ENCODE measurements at regions not wholly inside any gene's neighbourhood (a gene's known extent, or its start where the extent isn't known, plus 50 kb on each side); places are given as distances from the start of the nearest gene placed in this dataset.
"Not testable (repeated sequence)": the region's sequence is repeated elsewhere in the genome, so short reads cannot be mapped to it uniquely, and the experiment has no call there.

- no peak for DNase-seq
- Histone ChIP-seq H3K4me1 (ENCODE audit: control insufficient read depth, insufficient read depth, low read length, poor library complexity, severe bottlenecking) (no peaks in the 10 kb centered on the region), H3K36me3 (ENCODE audit: control insufficient read depth, insufficient read depth, low read length) (no peaks in the 10 kb centered on the region), H3K27ac (ENCODE audit: insufficient read depth, low read length, poor library complexity, severe bottlenecking) (no peak overlapping the region), H3K9me3 (ENCODE audit: control insufficient read depth in 2 of 2, low read length in 2 of 2) (peaks cover 0 to 2% of the 10 kb centered on the region in 2 experiments), H3K4me3 (ENCODE audit: low read depth, low read length) (no peak overlapping the region), H3K27me3 (ENCODE audit: control insufficient read depth, insufficient read depth, low read length) (no peaks in the 10 kb centered on the region)
- no peaks in the 10 kb centered on the region for H3K4me1 Mint-ChIP-seq
- H3K27ac Mint-ChIP-seq: no peak overlapping the region
- H3K36me3 Mint-ChIP-seq: no peaks in the 10 kb centered on the region
- no peak for ATAC-seq (ENCODE audit: low read depth in 2 of 2)
- H3K9me3 Mint-ChIP-seq: peaks cover 0 to 4% (median 0%) of the 10 kb centered on the region in 7 donors
- H3K4me3 Mint-ChIP-seq: no peak overlapping the region
- H3K27me3 Mint-ChIP-seq: peaks cover 12% of the 10 kb centered on the region
Observed at GRCh38 chr2:65767946-65768345, 335.5 kb upstream of the SPRED2 start.

GRCh38 chr2:65766768-65767267 lies 334.4 kb upstream of the SPRED2 start:
- Histone ChIP-seq H3K4me3 (ENCODE audit: low read depth, low read length) (no peak overlapping the region), H3K9me3 (ENCODE audit: control insufficient read depth in 2 of 2, low read length in 2 of 2) (peaks cover 0 to 2% of the 10 kb centered on the region in 2 experiments), H3K27me3 (ENCODE audit: control insufficient read depth, insufficient read depth, low read length) (no peaks in the 10 kb centered on the region), H3K27ac (ENCODE audit: insufficient read depth, low read length, poor library complexity, severe bottlenecking) (no peak overlapping the region), H3K4me1 (ENCODE audit: control insufficient read depth, insufficient read depth, low read length, poor library complexity, severe bottlenecking) (no peaks in the 10 kb centered on the region), H3K36me3 (ENCODE audit: control insufficient read depth, insufficient read depth, low read length) (no peaks in the 10 kb centered on the region)
- Mint-ChIP-seq H3K9me3 (peaks cover 0 to 4% (median 0%) of the 10 kb centered on the region in 7 donors), H3K4me3 (no peak overlapping the region), H3K4me1 (no peaks in the 10 kb centered on the region), H3K27ac (no peak overlapping the region), H3K27me3 (peaks cover 8% of the 10 kb centered on the region), H3K36me3 (no peaks in the 10 kb centered on the region)
- DNase-seq (no peak), ATAC-seq (ENCODE audit: low read depth in 2 of 2) (no peak)

- DNase-seq (no peak), ATAC-seq (ENCODE audit: low read depth in 2 of 2) (no peak)
- no peak overlapping the region for H3K27ac ChIP-seq (ENCODE audit: insufficient read depth, low read length, poor library complexity, severe bottlenecking)
- Mint-ChIP-seq H3K27ac (no peak overlapping the region), H3K36me3 (no peaks in the 10 kb centered on the region), H3K27me3 (peaks cover 5% of the 10 kb centered on the region), H3K4me1 (no peaks in the 10 kb centered on the region), H3K4me3 (no peak overlapping the region), H3K9me3 (peaks cover 0 to 3% (median 0%) of the 10 kb centered on the region in 7 donors)
- H3K27me3 ChIP-seq (ENCODE audit: control insufficient read depth, insufficient read depth, low read length): no peaks in the 10 kb centered on the region
- no peaks in the 10 kb centered on the region for H3K4me1 ChIP-seq (ENCODE audit: control insufficient read depth, insufficient read depth, low read length, poor library complexity, severe bottlenecking)
- H3K9me3 ChIP-seq (ENCODE audit: control insufficient read depth in 2 of 2, low read length in 2 of 2): peaks cover 0 to 2% of the 10 kb centered on the region in 2 experiments
- H3K4me3 ChIP-seq (ENCODE audit: low read depth, low read length): no peak overlapping the region
- no peaks in the 10 kb centered on the region for H3K36me3 ChIP-seq (ENCODE audit: control insufficient read depth, insufficient read depth, low read length)
Observed at GRCh38 chr2:65765376-65765775, 333.0 kb upstream of the SPRED2 start.

- peaks cover 0 to 12% (median 2%) of the 10 kb centered on the region in 7 donors for H3K9me3 Mint-ChIP-seq
Observed at GRCh38 chr2:65762068-65762467, 329.7 kb upstream of the SPRED2 start.

GRCh38 chr2:65754219-65754618 lies 321.8 kb upstream of the SPRED2 start:
- H3K4me3 Mint-ChIP-seq: no peak overlapping the region
- Histone ChIP-seq H3K27me3 (ENCODE audit: control insufficient read depth, insufficient read depth, low read length) (no peaks in the 10 kb centered on the region), H3K27ac (ENCODE audit: insufficient read depth, low read length, poor library complexity, severe bottlenecking) (no peak overlapping the region), H3K4me3 (ENCODE audit: low read depth, low read length) (no peak overlapping the region), H3K36me3 (ENCODE audit: control insufficient read depth, insufficient read depth, low read length) (no peaks in the 10 kb centered on the region), H3K9me3 (ENCODE audit: control insufficient read depth in 2 of 2, low read length in 2 of 2) (no peaks in the 10 kb centered on the region), H3K4me1 (ENCODE audit: control insufficient read depth, insufficient read depth, low read length, poor library complexity, severe bottlenecking) (no peaks in the 10 kb centered on the region)
- H3K36me3 Mint-ChIP-seq: no peaks in the 10 kb centered on the region
- H3K9me3 Mint-ChIP-seq: peaks cover 0 to 14% (median 4%) of the 10 kb centered on the region in 7 donors
- DNase-seq: no peak
- no peaks in the 10 kb centered on the region for H3K27me3 Mint-ChIP-seq
- no peaks in the 10 kb centered on the region for H3K4me1 Mint-ChIP-seq
- no peak for ATAC-seq (ENCODE audit: low read depth in 2 of 2)
- no peak overlapping the region for H3K27ac Mint-ChIP-seq

More at GRCh38 chr2:65762068-65762467, 329.7 kb upstream of the SPRED2 start:
- no peaks in the 10 kb centered on the region for H3K9me3 ChIP-seq (ENCODE audit: control insufficient read depth in 2 of 2, low read length in 2 of 2)
- no peaks in the 10 kb centered on the region for H3K27me3 ChIP-seq (ENCODE audit: control insufficient read depth, insufficient read depth, low read length)
- no peak for ATAC-seq (ENCODE audit: low read depth in 2 of 2)
- no peaks in the 10 kb centered on the region for H3K36me3 ChIP-seq (ENCODE audit: control insufficient read depth, insufficient read depth, low read length)
- no peak overlapping the region for H3K27ac ChIP-seq (ENCODE audit: insufficient read depth, low read length, poor library complexity, severe bottlenecking)
- H3K4me3 ChIP-seq (ENCODE audit: low read depth, low read length): no peak overlapping the region
- no peaks in the 10 kb centered on the region for H3K4me1 ChIP-seq (ENCODE audit: control insufficient read depth, insufficient read depth, low read length, poor library complexity, severe bottlenecking)
- DNase-seq: no peak
- no peaks in the 10 kb centered on the region for H3K4me1 Mint-ChIP-seq
- no peaks in the 10 kb centered on the region for H3K36me3 Mint-ChIP-seq
- no peak overlapping the region for H3K4me3 Mint-ChIP-seq
- H3K27me3 Mint-ChIP-seq: no peaks in the 10 kb centered on the region
- H3K27ac Mint-ChIP-seq: no peak overlapping the region

GRCh38 chr2:65751408-65751807 lies 319.0 kb upstream of the SPRED2 start:
- Histone ChIP-seq H3K4me3 (ENCODE audit: low read depth, low read length) (no peak overlapping the region), H3K27me3 (ENCODE audit: control insufficient read depth, insufficient read depth, low read length) (no peaks in the 10 kb centered on the region), H3K36me3 (ENCODE audit: control insufficient read depth, insufficient read depth, low read length) (no peaks in the 10 kb centered on the region), H3K27ac (ENCODE audit: insufficient read depth, low read length, poor library complexity, severe bottlenecking) (no peak overlapping the region), H3K9me3 (ENCODE audit: control insufficient read depth in 2 of 2, low read length in 2 of 2) (no peaks in the 10 kb centered on the region), H3K4me1 (ENCODE audit: control insufficient read depth, insufficient read depth, low read length, poor library complexity, severe bottlenecking) (no peaks in the 10 kb centered on the region)
- Mint-ChIP-seq H3K27me3 (peaks cover 4% of the 10 kb centered on the region), H3K4me1 (no peaks in the 10 kb centered on the region), H3K36me3 (no peaks in the 10 kb centered on the region), H3K9me3 (peaks cover 0 to 4% (median 2%) of the 10 kb centered on the region in 7 donors), H3K27ac (no peak overlapping the region), H3K4me3 (no peak overlapping the region)
- no peak for ATAC-seq (ENCODE audit: low read depth in 2 of 2)
- no peak for DNase-seq

- H3K4me3 Mint-ChIP-seq: no peak overlapping the region
- no peaks in the 10 kb centered on the region for H3K36me3 ChIP-seq (ENCODE audit: control insufficient read depth, insufficient read depth, low read length)
- DNase-seq: no peak
- no peak overlapping the region for H3K4me3 ChIP-seq (ENCODE audit: low read depth, low read length)
- H3K27ac Mint-ChIP-seq: no peak overlapping the region
- no peak overlapping the region for H3K27ac ChIP-seq (ENCODE audit: insufficient read depth, low read length, poor library complexity, severe bottlenecking)
- peaks cover 0 to 4% (median under 1%) of the 10 kb centered on the region in 7 donors for H3K9me3 Mint-ChIP-seq
- no peak for ATAC-seq (ENCODE audit: low read depth in 2 of 2)
- no peaks in the 10 kb centered on the region for H3K36me3 Mint-ChIP-seq
- peaks cover 14% of the 10 kb centered on the region for H3K27me3 Mint-ChIP-seq
- no peaks in the 10 kb centered on the region for H3K9me3 ChIP-seq (ENCODE audit: control insufficient read depth in 2 of 2, low read length in 2 of 2)
- H3K27me3 ChIP-seq (ENCODE audit: control insufficient read depth, insufficient read depth, low read length): no peaks in the 10 kb centered on the region
- no peaks in the 10 kb centered on the region for H3K4me1 ChIP-seq (ENCODE audit: control insufficient read depth, insufficient read depth, low read length, poor library complexity, severe bottlenecking)
- no peaks in the 10 kb centered on the region for H3K4me1 Mint-ChIP-seq
Observed at GRCh38 chr2:65749545-65749944, 317.1 kb upstream of the SPRED2 start.

- H3K36me3 ChIP-seq (ENCODE audit: control insufficient read depth, insufficient read depth, low read length); H3K27ac Mint-ChIP-seq; H3K36me3 Mint-ChIP-seq; H3K27me3 ChIP-seq (ENCODE audit: control insufficient read depth, insufficient read depth, low read length); DNase-seq; H3K9me3 Mint-ChIP-seq; H3K4me3 Mint-ChIP-seq; H3K4me3 ChIP-seq (ENCODE audit: low read depth, low read length); H3K27ac ChIP-seq (ENCODE audit: insufficient read depth, low read length, poor library complexity, severe bottlenecking); H3K4me1 ChIP-seq (ENCODE audit: control insufficient read depth, insufficient read depth, low read length, poor library complexity, severe bottlenecking); H3K9me3 ChIP-seq (ENCODE audit: control insufficient read depth in 2 of 2, low read length in 2 of 2); ATAC-seq (ENCODE audit: low read depth in 2 of 2); H3K4me1 Mint-ChIP-seq: not testable (repeated sequence)
- peaks cover 14% of the 10 kb centered on the region for H3K27me3 Mint-ChIP-seq
Observed at GRCh38 chr2:65747875-65748274, 315.5 kb upstream of the SPRED2 start.
